22Rv1 (cell line): ENCODE measurements at regions not wholly inside any gene's neighbourhood (a gene's known extent, or its start where the extent isn't known, plus 50 kb on each side); places are given as distances from the start of the nearest gene placed in this dataset.

Experiments
- H3K27ac ChIP-seq: fragments of 450-650 bp; 2 replicates; pipeline ENCODE4 v1.5.1; 2017
- ZFX ChIP-seq: fragments of 450-650 bp; IDR thresholded peaks from 2 replicates; pipeline ENCODE4 v1.6.1; 2017; ENCODE audit warnings: antibody characterized with exemption, borderline replicate concordance
- TF ChIP-seq, protein P1 (sequence below): fragments of 450-650 bp; IDR thresholded peaks from 2 replicates; pipeline ENCODE4 v1.5.1; 2017; ENCODE audit warnings: mild to moderate bottlenecking

DNA sequence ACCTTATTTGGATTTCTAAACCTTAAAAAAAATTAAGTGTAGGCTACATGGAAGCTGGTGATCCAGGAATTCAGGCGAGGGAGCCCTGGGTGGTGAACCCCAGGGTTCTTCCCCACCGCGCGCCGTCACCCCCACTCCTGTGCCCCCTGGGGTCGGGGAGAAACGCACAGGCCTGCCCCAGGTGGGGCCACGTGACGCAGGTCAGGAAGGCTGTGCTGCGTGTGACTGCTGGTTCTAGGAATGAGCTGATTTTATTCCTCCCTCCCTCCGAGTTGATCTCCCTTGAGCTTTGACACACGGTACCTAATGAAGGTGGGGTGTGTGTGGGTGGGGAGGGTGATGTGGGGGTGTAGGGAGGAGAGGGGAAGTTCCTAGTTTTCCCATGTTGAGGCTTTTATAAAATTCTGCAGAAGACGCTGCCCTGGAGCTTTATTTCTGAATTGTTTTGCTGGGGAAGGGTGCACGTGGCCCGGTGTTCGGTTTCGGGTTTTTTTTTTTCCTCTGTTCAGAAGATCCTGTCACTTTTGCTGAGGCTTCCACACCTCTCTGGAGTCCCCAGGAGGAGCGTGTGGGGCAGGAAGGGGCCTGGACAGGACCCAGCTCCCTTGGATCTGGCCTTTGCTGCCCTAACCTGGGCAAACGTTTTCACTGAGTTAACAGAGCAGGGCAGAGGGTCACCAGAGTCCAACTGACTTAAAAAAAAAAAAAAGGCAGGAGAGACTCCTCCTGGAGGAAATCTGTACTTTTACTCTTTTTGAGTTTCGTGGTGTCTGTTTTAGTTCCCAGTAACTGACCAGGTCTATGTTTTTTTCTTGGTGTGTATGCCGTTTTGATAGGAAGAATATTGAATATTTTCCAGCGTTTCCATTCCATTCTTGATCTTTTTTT, 55.8 kb upstream of the GSE1 start:
- no peak for TF ChIP-seq ZFX
- TF ChIP-seq, protein P1, sequence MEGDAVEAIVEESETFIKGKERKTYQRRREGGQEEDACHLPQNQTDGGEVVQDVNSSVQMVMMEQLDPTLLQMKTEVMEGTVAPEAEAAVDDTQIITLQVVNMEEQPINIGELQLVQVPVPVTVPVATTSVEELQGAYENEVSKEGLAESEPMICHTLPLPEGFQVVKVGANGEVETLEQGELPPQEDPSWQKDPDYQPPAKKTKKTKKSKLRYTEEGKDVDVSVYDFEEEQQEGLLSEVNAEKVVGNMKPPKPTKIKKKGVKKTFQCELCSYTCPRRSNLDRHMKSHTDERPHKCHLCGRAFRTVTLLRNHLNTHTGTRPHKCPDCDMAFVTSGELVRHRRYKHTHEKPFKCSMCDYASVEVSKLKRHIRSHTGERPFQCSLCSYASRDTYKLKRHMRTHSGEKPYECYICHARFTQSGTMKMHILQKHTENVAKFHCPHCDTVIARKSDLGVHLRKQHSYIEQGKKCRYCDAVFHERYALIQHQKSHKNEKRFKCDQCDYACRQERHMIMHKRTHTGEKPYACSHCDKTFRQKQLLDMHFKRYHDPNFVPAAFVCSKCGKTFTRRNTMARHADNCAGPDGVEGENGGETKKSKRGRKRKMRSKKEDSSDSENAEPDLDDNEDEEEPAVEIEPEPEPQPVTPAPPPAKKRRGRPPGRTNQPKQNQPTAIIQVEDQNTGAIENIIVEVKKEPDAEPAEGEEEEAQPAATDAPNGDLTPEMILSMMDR: no peak
- peak overlapping the region; percentile 97 for H3K27ac ChIP-seq

DNA sequence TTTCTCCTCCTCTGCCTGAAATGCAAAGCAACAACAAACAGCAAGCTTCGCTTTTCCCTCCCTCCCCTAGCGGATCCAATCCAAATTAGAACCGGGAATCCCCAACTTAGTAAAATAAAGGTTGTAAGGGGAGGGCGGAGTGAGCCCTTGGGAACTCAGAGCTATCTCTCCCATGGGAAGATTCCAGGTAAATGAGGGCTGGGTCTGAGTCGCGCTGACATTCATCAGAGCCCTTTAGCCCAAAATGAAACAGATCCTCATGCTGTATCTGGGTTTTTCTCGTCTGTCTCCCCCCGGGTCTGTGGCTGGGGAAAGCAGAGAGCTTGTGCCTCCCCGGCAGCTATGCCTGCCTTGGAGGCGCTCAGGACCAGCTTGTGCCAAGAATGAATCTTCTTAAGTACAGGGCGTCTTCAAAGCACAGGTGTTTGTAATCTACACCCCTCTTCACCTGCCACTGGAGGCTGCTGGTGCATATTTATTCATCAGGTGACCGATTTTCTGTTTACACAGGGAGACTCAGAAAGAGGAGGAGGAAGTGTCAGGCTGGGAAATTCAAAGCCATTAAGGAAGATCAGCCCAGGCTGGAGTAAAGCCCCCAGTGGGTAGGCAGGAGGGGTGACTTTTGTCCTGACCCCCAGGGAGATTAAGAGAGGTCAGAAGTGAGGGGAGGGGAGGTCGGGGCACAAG, 55.0 kb upstream of the GSE1 start:
- H3K27ac ChIP-seq: peak overlapping the region; percentile 97
- TF ChIP-seq, protein P1: no peak

DNA sequence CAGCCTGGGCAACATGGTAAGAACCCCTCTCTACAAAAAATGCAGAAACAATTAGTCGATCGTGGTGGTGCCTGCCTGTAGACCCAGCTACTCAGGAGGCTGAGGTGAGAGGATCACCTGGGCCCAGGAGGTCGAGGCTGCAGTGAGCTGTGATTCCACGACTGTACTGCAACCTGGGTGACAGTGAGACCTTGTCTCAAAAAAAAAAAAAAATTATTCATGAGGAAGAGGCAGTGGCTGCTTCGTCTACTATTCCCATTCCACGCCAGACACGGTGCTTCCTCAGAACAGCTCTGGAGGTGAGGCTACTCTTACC, 52.2 kb upstream of the GSE1 start:
- no peak overlapping the region for H3K27ac ChIP-seq
- TF ChIP-seq ZFX: no peak
- TF ChIP-seq, protein P1: no peak

DNA sequence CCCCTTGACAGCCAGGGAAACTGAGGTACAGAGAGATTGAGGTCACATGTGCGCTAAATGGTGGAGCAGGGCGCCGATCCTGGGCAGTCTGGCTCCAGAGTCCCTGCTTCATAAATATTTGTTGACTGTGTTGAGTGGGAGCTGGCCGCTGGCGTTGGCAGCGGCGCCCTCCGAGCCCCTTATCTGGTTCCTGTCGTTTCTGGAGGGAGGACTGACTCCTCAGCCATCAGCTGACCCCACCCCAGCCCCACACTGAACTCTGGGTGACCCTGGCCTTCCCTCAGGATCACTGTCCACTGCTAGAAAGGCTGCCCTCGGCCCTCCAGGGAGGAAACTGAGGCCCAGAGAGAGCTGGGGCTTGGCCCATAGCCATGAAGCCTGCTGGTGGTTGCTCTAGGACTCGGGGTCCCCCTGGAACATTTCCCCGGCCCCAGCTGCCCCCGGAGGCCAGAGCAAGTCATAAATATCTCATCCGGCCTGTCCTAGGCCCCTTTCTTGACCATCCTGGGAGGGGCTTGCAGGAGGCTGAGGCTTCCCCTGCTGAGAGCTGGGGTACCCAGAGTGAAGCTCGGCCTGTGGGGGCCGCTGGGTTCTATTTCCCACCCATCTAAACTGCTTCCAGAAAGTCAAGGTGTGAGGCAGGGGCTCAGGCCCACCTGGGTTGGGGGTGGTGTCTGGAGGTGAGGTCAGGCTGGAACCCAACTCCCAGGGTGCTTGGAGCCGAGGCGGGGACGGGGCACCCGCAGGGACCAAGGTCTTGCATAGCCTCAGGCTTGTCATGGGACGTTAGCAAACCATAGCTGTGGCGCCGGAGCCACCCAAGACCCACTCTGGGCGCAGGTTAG, 51.7 kb upstream of the GSE1 start:
- no peak overlapping the region for H3K27ac ChIP-seq
- TF ChIP-seq, protein P1: no peak
- TF ChIP-seq ZFX: no peak

DNA sequence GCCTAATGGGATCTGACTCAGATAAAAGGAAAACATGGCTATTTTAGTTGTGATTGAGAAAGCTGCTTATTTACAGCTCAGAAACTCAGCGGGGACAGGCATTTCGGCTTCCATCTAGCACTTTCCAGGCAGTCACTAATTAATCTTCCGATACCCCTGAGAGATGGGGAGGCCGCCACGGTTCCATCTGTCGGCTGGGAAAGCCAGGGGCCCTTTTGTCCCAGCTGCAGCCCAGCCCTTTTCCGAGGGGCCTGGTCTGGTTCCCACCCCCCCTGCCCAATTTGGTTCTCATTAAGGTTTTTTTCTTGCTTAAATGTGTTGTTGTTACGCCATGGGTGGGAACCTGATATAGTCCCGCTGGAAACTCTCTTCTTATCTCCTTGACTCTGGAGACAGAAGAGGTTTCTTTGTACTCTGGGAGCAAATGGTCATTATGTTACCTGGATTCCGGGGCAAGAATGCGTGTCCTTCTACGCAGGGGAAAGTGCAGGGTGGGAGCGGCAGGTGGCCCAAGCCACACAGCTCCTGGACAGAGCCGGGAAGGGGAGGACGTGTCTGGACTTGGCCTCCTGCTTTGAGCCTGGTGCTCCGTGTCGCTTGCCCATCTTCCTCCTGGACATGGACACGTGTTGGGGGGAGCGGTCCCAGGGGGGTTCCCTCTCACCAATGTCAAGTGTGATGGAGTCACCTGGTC, 50.9 kb upstream of the GSE1 start:
- H3K27ac ChIP-seq: peak overlapping the region; percentile 9; the same call in 1 of the 2 replicates
- TF ChIP-seq ZFX: no peak
- TF ChIP-seq, protein P1: no peak

DNA sequence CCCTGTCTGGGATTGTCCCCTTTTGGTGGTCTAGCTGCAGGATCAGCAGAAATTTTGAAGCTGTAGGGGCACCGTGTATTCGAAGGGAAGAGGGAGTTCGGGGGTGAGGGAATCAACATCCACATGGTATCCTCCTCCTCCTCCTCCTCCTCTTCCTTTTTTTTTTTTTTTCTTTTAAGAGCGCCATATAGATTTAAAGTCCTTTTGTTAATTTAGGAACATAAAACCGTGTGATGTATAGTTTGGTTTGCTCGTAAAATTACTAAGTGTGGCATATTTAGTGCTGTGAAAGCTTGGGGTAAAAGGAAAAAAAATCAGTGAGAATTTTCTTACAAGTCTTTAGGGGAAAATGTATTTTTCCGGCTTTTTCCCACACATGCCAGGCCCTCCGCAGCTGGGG, 50.1 kb upstream of the GSE1 start:
- TF ChIP-seq ZFX: no peak
- TF ChIP-seq, protein P1: no peak
- H3K27ac ChIP-seq: peak overlapping the region; percentile 9; the same call in 1 of the 2 replicates
